Nephron progenitor cell (in vitro differentiated cells): ENCODE measurements at regions not wholly inside any gene's neighbourhood (a gene's known extent, or its start where the extent isn't known, plus 50 kb on each side); places are given as distances from the start of the nearest gene placed in this dataset.
A peak's percentile ranks its signal among the peaks of the same experiment; 100 is the strongest.

Experiments used
- DNase-seq: peaks from one replicate; pipeline ENCODE4 v3.0.0; 2021
- H3K27ac Mint-ChIP-seq: 2 replicates; pipeline ENCODE4 v1.8.0; 2021; ENCODE audit warnings: mild to moderate bottlenecking, moderate library complexity, mixed read lengths
- H3K27me3 Mint-ChIP-seq: 2 replicates; pipeline ENCODE4 v1.8.0; 2021; ENCODE audit warnings: mild to moderate bottlenecking, low read depth, mixed read lengths; ENCODE audit not compliant: poor library complexity
- H3K36me3 Mint-ChIP-seq: 2 replicates; pipeline ENCODE4 v1.8.0; 2021; ENCODE audit warnings: low read depth, mixed read lengths
- H3K4me1 Mint-ChIP-seq: 2 replicates; pipeline ENCODE4 v1.8.0; 2021; ENCODE audit warnings: mixed read lengths
- H3K4me3 Mint-ChIP-seq: 2 replicates; pipeline ENCODE4 v1.8.0; 2021; ENCODE audit warnings: mild to moderate bottlenecking, moderate library complexity, mixed read lengths
- H3K9me3 Mint-ChIP-seq: 2 replicates; pipeline ENCODE4 v1.8.0; 2021; ENCODE audit warnings: mild to moderate bottlenecking, moderate library complexity, mixed read lengths
- CTCF ChIP-seq: fragments of 200-600 bp; sonication (generic); IDR thresholded peaks from 2 replicates; pipeline ENCODE4 v1.5.0; 2021; ENCODE audit warnings: antibody characterized with exemption

DNA sequence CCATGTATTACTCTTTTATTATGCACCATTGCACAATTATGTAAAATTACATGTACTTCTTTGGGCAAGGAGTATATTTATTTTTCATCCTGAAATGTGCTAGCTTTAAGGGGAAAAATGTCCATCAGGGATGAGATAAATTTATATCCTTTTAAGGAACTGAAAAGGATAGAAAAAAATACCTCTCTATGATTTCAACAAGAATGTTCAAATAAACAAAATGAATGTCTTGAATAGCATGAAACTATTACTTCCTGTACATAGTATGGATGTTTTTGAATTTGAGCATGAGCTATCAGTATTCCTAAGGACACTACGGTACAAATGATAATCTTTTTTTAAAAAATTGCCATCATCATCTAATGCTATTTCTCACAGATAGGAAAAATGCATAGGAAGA is 1611.9 kb upstream of the ZEB2 start:
- no peak for TF ChIP-seq CTCF
- Mint-ChIP-seq H3K4me3 (no peak overlapping the region), H3K4me1 (peaks cover 32% of the 10 kb centered on the region), H3K36me3 (peaks cover 17% of the 10 kb centered on the region), H3K27ac (no peak overlapping the region), H3K9me3 (peaks cover 21% of the 10 kb centered on the region), H3K27me3 (no peaks in the 10 kb centered on the region)
- no peak for DNase-seq

- H3K9me3 Mint-ChIP-seq, result peaks cover 16% of the 10 kb centered on the region
- H3K4me3 Mint-ChIP-seq, result no peak overlapping the region
- TF ChIP-seq CTCF, result no peak
- H3K36me3 Mint-ChIP-seq, result peaks cover 13% of the 10 kb centered on the region
- peaks cover 32% of the 10 kb centered on the region for H3K4me1 Mint-ChIP-seq
- no peak for DNase-seq
- H3K27me3 Mint-ChIP-seq, result no peaks in the 10 kb centered on the region
- peak overlapping the region; percentile 80 for H3K27ac Mint-ChIP-seq
Measured at GRCh38 chr2:146131048-146131447, 1611.1 kb upstream of the ZEB2 start.

GRCh38 chr2:146130290-146130689 is 1610.4 kb upstream of the ZEB2 start:
- Mint-ChIP-seq H3K4me3 (no peak overlapping the region), H3K27me3 (no peaks in the 10 kb centered on the region), H3K27ac (no peak overlapping the region)

GRCh38 chr2:146129231-146129630 is 1609.3 kb upstream of the ZEB2 start:
- Mint-ChIP-seq H3K9me3 (peaks cover 12% of the 10 kb centered on the region), H3K36me3 (peaks cover 13% of the 10 kb centered on the region), H3K27me3 (no peaks in the 10 kb centered on the region), H3K4me3 (no peak overlapping the region), H3K4me1 (peaks cover 21% of the 10 kb centered on the region), H3K27ac (no peak overlapping the region)
- no peak for DNase-seq
- no peak for TF ChIP-seq CTCF

More at GRCh38 chr2:146130290-146130689, 1610.4 kb upstream of the ZEB2 start:
- H3K36me3 Mint-ChIP-seq, result peaks cover 13% of the 10 kb centered on the region
- H3K4me1 Mint-ChIP-seq, result peaks cover 29% of the 10 kb centered on the region
- DNase-seq, result no peak
- H3K9me3 Mint-ChIP-seq, result peaks cover 12% of the 10 kb centered on the region
- no peak for TF ChIP-seq CTCF

DNA sequence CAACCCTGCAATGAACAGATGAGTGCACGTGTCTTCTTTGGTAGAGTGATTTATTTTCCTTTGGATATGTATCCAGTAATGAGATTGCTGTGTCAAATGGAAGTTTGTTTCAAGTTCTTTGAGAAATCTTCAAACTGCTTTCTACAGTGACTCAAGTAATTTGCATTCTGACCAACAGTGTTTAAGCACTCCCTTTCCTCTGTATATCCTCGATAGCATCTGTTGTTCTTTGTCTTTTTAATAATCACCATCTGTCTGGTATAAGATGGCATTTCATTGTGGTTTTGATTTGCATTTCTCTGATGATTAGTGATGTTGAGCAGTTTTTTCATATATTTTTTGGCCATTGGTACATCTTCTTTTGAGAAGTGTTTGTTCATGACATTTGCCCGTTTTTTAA is 1608.3 kb upstream of the ZEB2 start:
- peaks cover 13% of the 10 kb centered on the region for H3K36me3 Mint-ChIP-seq
- TF ChIP-seq CTCF, result no peak
- no peak overlapping the region for H3K27ac Mint-ChIP-seq
- no peak overlapping the region for H3K4me3 Mint-ChIP-seq
- H3K9me3 Mint-ChIP-seq, result peaks cover 12% of the 10 kb centered on the region
- peaks cover 20% of the 10 kb centered on the region for H3K4me1 Mint-ChIP-seq
- no peaks in the 10 kb centered on the region for H3K27me3 Mint-ChIP-seq
- DNase-seq, result no peak

DNA sequence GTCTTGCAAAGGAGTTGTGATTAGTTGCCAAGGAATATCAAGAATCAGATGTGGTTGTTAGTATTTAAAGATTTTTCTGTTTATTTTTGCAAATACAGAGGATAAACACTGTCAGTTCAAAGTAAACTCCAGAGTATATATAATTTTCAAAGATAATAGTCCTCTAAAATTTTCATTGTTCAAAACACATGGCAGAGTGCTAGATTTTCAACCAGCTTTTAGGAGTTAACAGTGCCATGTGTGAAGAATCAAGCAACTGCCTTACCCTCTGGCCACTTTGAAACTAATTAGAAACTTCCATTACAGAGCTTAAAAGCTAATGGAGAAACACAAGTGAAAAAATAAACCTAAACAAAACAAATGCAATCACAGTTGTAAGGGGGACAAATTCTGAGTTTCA is 1605.6 kb upstream of the ZEB2 start:
- Mint-ChIP-seq H3K9me3 (peaks cover 12% of the 10 kb centered on the region), H3K4me1 (peaks cover 9% of the 10 kb centered on the region), H3K36me3 (peaks cover 8% of the 10 kb centered on the region), H3K27ac (no peak overlapping the region), H3K27me3 (peaks cover 3% of the 10 kb centered on the region), H3K4me3 (no peak overlapping the region)
- DNase-seq, result no peak
- no peak for TF ChIP-seq CTCF
